H9 (cell line): ENCODE measurements at regions not wholly inside any gene's neighbourhood (a gene's known extent, or its start where the extent isn't known, plus 50 kb on each side); places are given as distances from the start of the nearest gene placed in this dataset.

Source experiments
- DNase-seq: peaks from one replicate; pipeline ENCODE4 v3.0.0-alpha.2; 2017
- H2AFZ ChIP-seq: one replicate; pipeline ENCODE4 v1.6.1; 2013; ENCODE audit warnings: mild to moderate bottlenecking, low read length, control low read depth, moderate library complexity
- H2AK5ac ChIP-seq: 2 replicates; pipeline ENCODE4 v1.6.1; 2013; ENCODE audit warnings: low read length, control low read depth, mixed read lengths; ENCODE audit not compliant: insufficient read length
- H2BK120ac ChIP-seq: one replicate; pipeline ENCODE4 v1.6.1; 2013; ENCODE audit warnings: low read depth, mild to moderate bottlenecking, low read length, control low read depth, inconsistent platforms; ENCODE audit not compliant: poor library complexity, severe bottlenecking
- H2BK12ac ChIP-seq: 2 replicates; pipeline ENCODE4 v1.6.1; 2013; ENCODE audit warnings: low read length, control low read depth, mixed read lengths, low read depth; ENCODE audit not compliant: insufficient read length
- H2BK15ac ChIP-seq: 2 replicates; pipeline ENCODE4 v1.6.1; 2013; ENCODE audit warnings: low read depth, low read length, control low read depth
- H2BK20ac ChIP-seq: one replicate; pipeline ENCODE4 v1.6.1; 2013; ENCODE audit warnings: low read depth, mild to moderate bottlenecking, low read length, control low read depth, inconsistent platforms; ENCODE audit not compliant: poor library complexity, severe bottlenecking
- H2BK5ac ChIP-seq: 2 replicates; pipeline ENCODE4 v1.6.1; 2013; ENCODE audit warnings: low read length, control low read depth, mixed read lengths; ENCODE audit not compliant: insufficient read length
- H3K14ac ChIP-seq: 2 replicates; pipeline ENCODE4 v1.6.1; 2013; ENCODE audit warnings: low read length, control low read depth; ENCODE audit not compliant: insufficient read depth
- H3K18ac ChIP-seq: 2 replicates; pipeline ENCODE4 v1.6.1; 2013; ENCODE audit warnings: low read depth, mild to moderate bottlenecking, mixed read lengths, low read length, control low read depth; ENCODE audit not compliant: insufficient read length
- H3K23ac ChIP-seq: 2 replicates; pipeline ENCODE4 v1.6.1; 2013; ENCODE audit warnings: low read length, control low read depth, mixed read lengths, low read depth; ENCODE audit not compliant: insufficient read length
- H3K23me2 ChIP-seq: 2 replicates; pipeline ENCODE4 v1.6.1; 2013; ENCODE audit warnings: low read depth, mild to moderate bottlenecking, mixed read lengths, low read length, control low read depth; ENCODE audit not compliant: insufficient read length, poor library complexity, severe bottlenecking
- H3K27ac ChIP-seq: 2 replicates; pipeline ENCODE4 v1.5.1; 2013; ENCODE audit warnings: low read length, control low read depth, mixed read lengths, low read depth; ENCODE audit not compliant: insufficient read length
- H3K27me3 ChIP-seq: 2 replicates; pipeline ENCODE4 v1.6.1; 2013; ENCODE audit warnings: low read length, control low read depth, inconsistent platforms; ENCODE audit not compliant: insufficient read depth
- H3K4ac ChIP-seq: 2 replicates; pipeline ENCODE4 v1.6.1; 2013; ENCODE audit warnings: low read depth, mild to moderate bottlenecking, control low read depth, inconsistent platforms, low read length, moderate library complexity
- H3K4me1 ChIP-seq: 2 replicates; pipeline ENCODE4 v1.6.1; 2013; ENCODE audit warnings: low read length, control low read depth, inconsistent platforms; ENCODE audit not compliant: insufficient read depth
- H3K4me2 ChIP-seq: 2 replicates; pipeline ENCODE4 v1.6.1; 2013; ENCODE audit warnings: low read length, control low read depth, mixed read lengths; ENCODE audit not compliant: insufficient read length, insufficient read depth
- H3K56ac ChIP-seq: 2 replicates; pipeline ENCODE4 v1.6.1; 2013; ENCODE audit warnings: low read depth, mild to moderate bottlenecking, mixed read lengths, low read length, control low read depth; ENCODE audit not compliant: insufficient read length
- H3K79me1 ChIP-seq: 2 replicates; pipeline ENCODE4 v1.6.1; 2013; ENCODE audit warnings: low read depth, mild to moderate bottlenecking, moderate library complexity, low read length, control low read depth, inconsistent platforms; ENCODE audit not compliant: insufficient read depth, poor library complexity, severe bottlenecking
- H3K79me2 ChIP-seq: 2 replicates; pipeline ENCODE4 v1.6.1; 2013; ENCODE audit warnings: low read length, control low read depth, inconsistent platforms; ENCODE audit not compliant: insufficient read depth
- H3K9ac ChIP-seq: 2 replicates; pipeline ENCODE4 v1.6.1; 2013; ENCODE audit warnings: low read length, control low read depth, mixed read lengths; ENCODE audit not compliant: insufficient read length; ENCODE audit errors: extremely low read depth
- H3K9me3 ChIP-seq: one replicate; pipeline ENCODE4 v1.6.1; 2013; ENCODE audit warnings: low read depth, low read length, inconsistent platforms; ENCODE audit not compliant: control insufficient read depth
- H3T11ph ChIP-seq: one replicate; pipeline ENCODE4 v1.6.1; 2013; ENCODE audit warnings: mild to moderate bottlenecking, low read length, control low read depth, inconsistent platforms
- H4K20me1 ChIP-seq: one replicate; pipeline ENCODE4 v1.6.1; 2013; ENCODE audit not compliant: control insufficient read depth, insufficient read length, insufficient read depth
- H4K5ac ChIP-seq: 2 replicates; pipeline ENCODE4 v1.6.1; 2013; ENCODE audit warnings: low read depth, mild to moderate bottlenecking, mixed read lengths, low read length, control low read depth; ENCODE audit not compliant: insufficient read length
- H4K8ac ChIP-seq: replicated peaks from 2 replicates; pipeline ENCODE4 v1.6.1; 2013; ENCODE audit warnings: low read length, control low read depth, mixed read lengths, low read depth; ENCODE audit not compliant: insufficient read length
- H4K91ac ChIP-seq: 2 replicates; pipeline ENCODE4 v1.6.1; 2013; ENCODE audit warnings: low read depth, mild to moderate bottlenecking, moderate library complexity, mixed read lengths, low read length, control low read depth; ENCODE audit not compliant: insufficient read length
- H3K27ac Mint-ChIP-seq, 3 experiments: 2 replicates in 2 of 3; 3 replicates in 1 of 3; pipeline ENCODE4 v1.8.0; 2020 to 2021; ENCODE audit warnings: mixed read lengths in 3 of 3, mild to moderate bottlenecking in 1 of 3, moderate library complexity in 1 of 3
- H3K27me3 Mint-ChIP-seq: 2 replicates; pipeline ENCODE4 v1.8.0; 2021; ENCODE audit warnings: low read depth, mild to moderate bottlenecking, moderate library complexity, mixed read lengths
- H3K36me3 Mint-ChIP-seq, 3 experiments: 2 replicates in 2 of 3; 3 replicates in 1 of 3; pipeline ENCODE4 v1.8.0; 2020 to 2021; ENCODE audit warnings: low read depth in 3 of 3, mixed read lengths in 3 of 3; ENCODE audit not compliant: insufficient read depth in 1 of 3
- H3K4me1 Mint-ChIP-seq, 2 experiments: 2 replicates each; pipeline ENCODE4 v1.8.0; 2020; ENCODE audit warnings: mixed read lengths in 2 of 2
- H3K4me3 Mint-ChIP-seq, 2 experiments: 2 replicates in 1 of 2; 3 replicates in 1 of 2; pipeline ENCODE4 v1.8.0; 2020 to 2021; ENCODE audit warnings: mild to moderate bottlenecking in 2 of 2, mixed read lengths in 2 of 2, moderate library complexity in 1 of 2
- H3K9me3 Mint-ChIP-seq, 2 experiments: 2 replicates in 1 of 2; 3 replicates in 1 of 2; pipeline ENCODE4 v1.8.0; 2020; ENCODE audit warnings: mild to moderate bottlenecking in 2 of 2, mixed read lengths in 2 of 2, moderate library complexity in 1 of 2
- WGBS: extraction: QIAGEN DNeasy Blood & Tissue Kit; methylation state at CpG from one replicate; pipeline ENCODE4 v1.1.7; 2013; ENCODE audit warnings: missing lambda C conversion rate, low lambda C conversion rate, mixed read lengths; ENCODE audit not compliant: insufficient read length; ENCODE audit errors: extremely low coverage; 5-methylcytosine and 5-hydroxymethylcytosine counted together
- TF ChIP-seq, protein P1 (sequence below): fragments of 200-600 bp; sonication (generic); conservative IDR thresholded peaks from 3 replicates; pipeline ENCODE4 v1.8.0; 2021; ENCODE audit warnings: antibody characterized with exemption, mild to moderate bottlenecking

- no peaks in the 10 kb centered on the region for H3K4me1 ChIP-seq
- H3K14ac ChIP-seq, result no peak overlapping the region
- H2AK5ac ChIP-seq, result no peak overlapping the region
- no peak overlapping the region for H3K56ac ChIP-seq
- no peak overlapping the region for H2BK120ac ChIP-seq
- H3K27ac ChIP-seq, result no peak overlapping the region
- H3K79me1 ChIP-seq, result no peaks in the 10 kb centered on the region
- H3K4ac ChIP-seq, result no peak overlapping the region
- Mint-ChIP-seq H3K27ac (no peak overlapping the region), H3K4me1 (no peaks in the 10 kb centered on the region), H3K36me3 (no peaks in the 10 kb centered on the region), H3K9me3 (peaks cover 0 to 4% of the 10 kb centered on the region in 2 experiments; a peak in 2 of 5 replicates), H3K4me3 (no peak overlapping the region), H3K27me3 (no peaks in the 10 kb centered on the region; the same call in none of the 2 replicates)
- no peak overlapping the region for H3K9ac ChIP-seq
- no peaks in the 10 kb centered on the region for H4K20me1 ChIP-seq
- no peaks in the 10 kb centered on the region for H3K9me3 ChIP-seq
- H3K23me2 ChIP-seq, result no peaks in the 10 kb centered on the region
- no peak for DNase-seq
- no peak overlapping the region for H2BK20ac ChIP-seq
- H4K5ac ChIP-seq, result no peak overlapping the region
- TF ChIP-seq, protein P1, sequence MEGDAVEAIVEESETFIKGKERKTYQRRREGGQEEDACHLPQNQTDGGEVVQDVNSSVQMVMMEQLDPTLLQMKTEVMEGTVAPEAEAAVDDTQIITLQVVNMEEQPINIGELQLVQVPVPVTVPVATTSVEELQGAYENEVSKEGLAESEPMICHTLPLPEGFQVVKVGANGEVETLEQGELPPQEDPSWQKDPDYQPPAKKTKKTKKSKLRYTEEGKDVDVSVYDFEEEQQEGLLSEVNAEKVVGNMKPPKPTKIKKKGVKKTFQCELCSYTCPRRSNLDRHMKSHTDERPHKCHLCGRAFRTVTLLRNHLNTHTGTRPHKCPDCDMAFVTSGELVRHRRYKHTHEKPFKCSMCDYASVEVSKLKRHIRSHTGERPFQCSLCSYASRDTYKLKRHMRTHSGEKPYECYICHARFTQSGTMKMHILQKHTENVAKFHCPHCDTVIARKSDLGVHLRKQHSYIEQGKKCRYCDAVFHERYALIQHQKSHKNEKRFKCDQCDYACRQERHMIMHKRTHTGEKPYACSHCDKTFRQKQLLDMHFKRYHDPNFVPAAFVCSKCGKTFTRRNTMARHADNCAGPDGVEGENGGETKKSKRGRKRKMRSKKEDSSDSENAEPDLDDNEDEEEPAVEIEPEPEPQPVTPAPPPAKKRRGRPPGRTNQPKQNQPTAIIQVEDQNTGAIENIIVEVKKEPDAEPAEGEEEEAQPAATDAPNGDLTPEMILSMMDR, result no peak
- no CpG with 5 or more reads among the region's 2 CpGs for WGBS
- H2BK5ac ChIP-seq, result no peak overlapping the region
- H3K23ac ChIP-seq, result no peak overlapping the region
- no peaks in the 10 kb centered on the region for H3K27me3 ChIP-seq
- H3K79me2 ChIP-seq, result no peaks in the 10 kb centered on the region
- no peak overlapping the region for H4K91ac ChIP-seq
- no peak overlapping the region for H2BK15ac ChIP-seq
- no peak overlapping the region for H4K8ac ChIP-seq
- H3K4me2 ChIP-seq, result no peak overlapping the region
- H2AFZ ChIP-seq, result no peak overlapping the region
- H3T11ph ChIP-seq, result no peak overlapping the region
- no peak overlapping the region for H3K18ac ChIP-seq
- no peak overlapping the region for H2BK12ac ChIP-seq
Observed at GRCh38 chr5:2106721-2107120, 224.0 kb upstream of the IRX4 start.
